ENCODE measurements at regions not wholly inside any gene's neighbourhood (a gene's known extent, or its start where the extent isn't known, plus 50 kb on each side); places are given as distances from the start of the nearest gene placed in this dataset.

GRCh38 chr5:74953937-74954720 lies 87.9 kb upstream of the FAM169A start:
- DNase-seq: no peak

- DNase-seq: no peak
Observed at GRCh38 chr5:74953554-74953936, 87.4 kb upstream of the FAM169A start.

- DNase-seq: peak; percentile 5
Observed at GRCh38 chr5:74952406-74952805, 86.2 kb upstream of the FAM169A start.

GRCh38 chr5:74951865-74952264 lies 85.7 kb upstream of the FAM169A start:
- no peak for DNase-seq

GRCh38 chr5:74950836-74951515 lies 84.8 kb upstream of the FAM169A start:
- DNase-seq: no peak

GRCh38 chr5:74949976-74950375 lies 83.8 kb upstream of the FAM169A start:
- DNase-seq: no peak

- DNase-seq: no peak
Observed at GRCh38 chr5:74948031-74948546, 81.9 kb upstream of the FAM169A start.

GRCh38 chr5:74946471-74946870 lies 80.3 kb upstream of the FAM169A start:
- DNase-seq: no peak

- no peak for DNase-seq
Observed at GRCh38 chr5:74945561-74946165, 79.5 kb upstream of the FAM169A start.

GRCh38 chr5:74943905-74944304 lies 77.7 kb upstream of the FAM169A start:
- no peak for DNase-seq

GRCh38 chr5:74942622-74943286 lies 76.6 kb upstream of the FAM169A start:
- DNase-seq: no peak

GRCh38 chr5:74940782-74941353 lies 74.7 kb upstream of the FAM169A start:
- no peak for DNase-seq

GRCh38 chr5:74938250-74938933 lies 72.2 kb upstream of the FAM169A start:
- DNase-seq: no peak

GRCh38 chr5:74935752-74936091 lies 69.5 kb upstream of the FAM169A start:
- DNase-seq: no peak

- peak; percentile 34 for DNase-seq
Observed at GRCh38 chr5:74934949-74935751, 69.0 kb upstream of the FAM169A start.

GRCh38 chr5:74927336-74927735 lies 61.1 kb upstream of the FAM169A start:
- no peak for DNase-seq

- DNase-seq: peak; percentile 54
Observed at GRCh38 chr5:74919487-74919886, 53.3 kb upstream of the FAM169A start.

- no peak for DNase-seq
Observed at GRCh38 chr5:74919041-74919440, 52.9 kb upstream of the FAM169A start.

- DNase-seq: no peak
Observed at GRCh38 chr5:74918232-74918669, 52.1 kb upstream of the FAM169A start.

GRCh38 chr5:74916831-74917710 lies 50.9 kb upstream of the FAM169A start:
- DNase-seq: no peak
